H9 (cell line): ENCODE measurements at regions not wholly inside any gene's neighbourhood (a gene's known extent, or its start where the extent isn't known, plus 50 kb on each side); places are given as distances from the start of the nearest gene placed in this dataset.
A peak's percentile ranks its signal among the peaks of the same experiment; 100 is the strongest.

Experiments
- DNase-seq: peaks from one replicate; pipeline ENCODE4 v3.0.0-alpha.2; 2017
- H2AFZ ChIP-seq: one replicate; pipeline ENCODE4 v1.6.1; 2013; ENCODE audit warnings: mild to moderate bottlenecking, low read length, control low read depth, moderate library complexity
- H2AK5ac ChIP-seq: 2 replicates; pipeline ENCODE4 v1.6.1; 2013; ENCODE audit warnings: low read length, control low read depth, mixed read lengths; ENCODE audit not compliant: insufficient read length
- H2BK120ac ChIP-seq: one replicate; pipeline ENCODE4 v1.6.1; 2013; ENCODE audit warnings: low read depth, mild to moderate bottlenecking, low read length, control low read depth, inconsistent platforms; ENCODE audit not compliant: poor library complexity, severe bottlenecking
- H2BK12ac ChIP-seq: 2 replicates; pipeline ENCODE4 v1.6.1; 2013; ENCODE audit warnings: low read length, control low read depth, mixed read lengths, low read depth; ENCODE audit not compliant: insufficient read length
- H2BK15ac ChIP-seq: 2 replicates; pipeline ENCODE4 v1.6.1; 2013; ENCODE audit warnings: low read depth, low read length, control low read depth
- H2BK20ac ChIP-seq: one replicate; pipeline ENCODE4 v1.6.1; 2013; ENCODE audit warnings: low read depth, mild to moderate bottlenecking, low read length, control low read depth, inconsistent platforms; ENCODE audit not compliant: poor library complexity, severe bottlenecking
- H2BK5ac ChIP-seq: 2 replicates; pipeline ENCODE4 v1.6.1; 2013; ENCODE audit warnings: low read length, control low read depth, mixed read lengths; ENCODE audit not compliant: insufficient read length
- H3K14ac ChIP-seq: 2 replicates; pipeline ENCODE4 v1.6.1; 2013; ENCODE audit warnings: low read length, control low read depth; ENCODE audit not compliant: insufficient read depth
- H3K18ac ChIP-seq: 2 replicates; pipeline ENCODE4 v1.6.1; 2013; ENCODE audit warnings: low read depth, mild to moderate bottlenecking, mixed read lengths, low read length, control low read depth; ENCODE audit not compliant: insufficient read length
- H3K23ac ChIP-seq: 2 replicates; pipeline ENCODE4 v1.6.1; 2013; ENCODE audit warnings: low read length, control low read depth, mixed read lengths, low read depth; ENCODE audit not compliant: insufficient read length
- H3K23me2 ChIP-seq: 2 replicates; pipeline ENCODE4 v1.6.1; 2013; ENCODE audit warnings: low read depth, mild to moderate bottlenecking, mixed read lengths, low read length, control low read depth; ENCODE audit not compliant: insufficient read length, poor library complexity, severe bottlenecking
- H3K27ac ChIP-seq: 2 replicates; pipeline ENCODE4 v1.5.1; 2013; ENCODE audit warnings: low read length, control low read depth, mixed read lengths, low read depth; ENCODE audit not compliant: insufficient read length
- H3K27me3 ChIP-seq: 2 replicates; pipeline ENCODE4 v1.6.1; 2013; ENCODE audit warnings: low read length, control low read depth, inconsistent platforms; ENCODE audit not compliant: insufficient read depth
- H3K4ac ChIP-seq: 2 replicates; pipeline ENCODE4 v1.6.1; 2013; ENCODE audit warnings: low read depth, mild to moderate bottlenecking, control low read depth, inconsistent platforms, low read length, moderate library complexity
- H3K4me1 ChIP-seq: 2 replicates; pipeline ENCODE4 v1.6.1; 2013; ENCODE audit warnings: low read length, control low read depth, inconsistent platforms; ENCODE audit not compliant: insufficient read depth
- H3K4me2 ChIP-seq: 2 replicates; pipeline ENCODE4 v1.6.1; 2013; ENCODE audit warnings: low read length, control low read depth, mixed read lengths; ENCODE audit not compliant: insufficient read length, insufficient read depth
- H3K56ac ChIP-seq: 2 replicates; pipeline ENCODE4 v1.6.1; 2013; ENCODE audit warnings: low read depth, mild to moderate bottlenecking, mixed read lengths, low read length, control low read depth; ENCODE audit not compliant: insufficient read length
- H3K79me1 ChIP-seq: 2 replicates; pipeline ENCODE4 v1.6.1; 2013; ENCODE audit warnings: low read depth, mild to moderate bottlenecking, moderate library complexity, low read length, control low read depth, inconsistent platforms; ENCODE audit not compliant: insufficient read depth, poor library complexity, severe bottlenecking
- H3K79me2 ChIP-seq: 2 replicates; pipeline ENCODE4 v1.6.1; 2013; ENCODE audit warnings: low read length, control low read depth, inconsistent platforms; ENCODE audit not compliant: insufficient read depth
- H3K9ac ChIP-seq: 2 replicates; pipeline ENCODE4 v1.6.1; 2013; ENCODE audit warnings: low read length, control low read depth, mixed read lengths; ENCODE audit not compliant: insufficient read length; ENCODE audit errors: extremely low read depth
- H3K9me3 ChIP-seq: one replicate; pipeline ENCODE4 v1.6.1; 2013; ENCODE audit warnings: low read depth, low read length, inconsistent platforms; ENCODE audit not compliant: control insufficient read depth
- H3T11ph ChIP-seq: one replicate; pipeline ENCODE4 v1.6.1; 2013; ENCODE audit warnings: mild to moderate bottlenecking, low read length, control low read depth, inconsistent platforms
- H4K20me1 ChIP-seq: one replicate; pipeline ENCODE4 v1.6.1; 2013; ENCODE audit not compliant: control insufficient read depth, insufficient read length, insufficient read depth
- H4K5ac ChIP-seq: 2 replicates; pipeline ENCODE4 v1.6.1; 2013; ENCODE audit warnings: low read depth, mild to moderate bottlenecking, mixed read lengths, low read length, control low read depth; ENCODE audit not compliant: insufficient read length
- H4K8ac ChIP-seq: replicated peaks from 2 replicates; pipeline ENCODE4 v1.6.1; 2013; ENCODE audit warnings: low read length, control low read depth, mixed read lengths, low read depth; ENCODE audit not compliant: insufficient read length
- H4K91ac ChIP-seq: 2 replicates; pipeline ENCODE4 v1.6.1; 2013; ENCODE audit warnings: low read depth, mild to moderate bottlenecking, moderate library complexity, mixed read lengths, low read length, control low read depth; ENCODE audit not compliant: insufficient read length
- H3K27ac Mint-ChIP-seq, 3 experiments: 2 replicates in 2 of 3; 3 replicates in 1 of 3; pipeline ENCODE4 v1.8.0; 2020 to 2021; ENCODE audit warnings: mixed read lengths in 3 of 3, mild to moderate bottlenecking in 1 of 3, moderate library complexity in 1 of 3
- H3K27me3 Mint-ChIP-seq: 2 replicates; pipeline ENCODE4 v1.8.0; 2021; ENCODE audit warnings: low read depth, mild to moderate bottlenecking, moderate library complexity, mixed read lengths
- H3K36me3 Mint-ChIP-seq, 3 experiments: 2 replicates in 2 of 3; 3 replicates in 1 of 3; pipeline ENCODE4 v1.8.0; 2020 to 2021; ENCODE audit warnings: low read depth in 3 of 3, mixed read lengths in 3 of 3; ENCODE audit not compliant: insufficient read depth in 1 of 3
- H3K4me1 Mint-ChIP-seq, 2 experiments: 2 replicates each; pipeline ENCODE4 v1.8.0; 2020; ENCODE audit warnings: mixed read lengths in 2 of 2
- H3K4me3 Mint-ChIP-seq, 2 experiments: 2 replicates in 1 of 2; 3 replicates in 1 of 2; pipeline ENCODE4 v1.8.0; 2020 to 2021; ENCODE audit warnings: mild to moderate bottlenecking in 2 of 2, mixed read lengths in 2 of 2, moderate library complexity in 1 of 2
- H3K9me3 Mint-ChIP-seq, 2 experiments: 2 replicates in 1 of 2; 3 replicates in 1 of 2; pipeline ENCODE4 v1.8.0; 2020; ENCODE audit warnings: mild to moderate bottlenecking in 2 of 2, mixed read lengths in 2 of 2, moderate library complexity in 1 of 2
- WGBS: extraction: QIAGEN DNeasy Blood & Tissue Kit; methylation state at CpG from one replicate; pipeline ENCODE4 v1.1.7; 2013; ENCODE audit warnings: missing lambda C conversion rate, low lambda C conversion rate, mixed read lengths; ENCODE audit not compliant: insufficient read length; ENCODE audit errors: extremely low coverage; 5-methylcytosine and 5-hydroxymethylcytosine counted together
- TF ChIP-seq, protein P1 (sequence below): fragments of 200-600 bp; sonication (generic); conservative IDR thresholded peaks from 3 replicates; pipeline ENCODE4 v1.8.0; 2021; ENCODE audit warnings: antibody characterized with exemption, mild to moderate bottlenecking

DNA sequence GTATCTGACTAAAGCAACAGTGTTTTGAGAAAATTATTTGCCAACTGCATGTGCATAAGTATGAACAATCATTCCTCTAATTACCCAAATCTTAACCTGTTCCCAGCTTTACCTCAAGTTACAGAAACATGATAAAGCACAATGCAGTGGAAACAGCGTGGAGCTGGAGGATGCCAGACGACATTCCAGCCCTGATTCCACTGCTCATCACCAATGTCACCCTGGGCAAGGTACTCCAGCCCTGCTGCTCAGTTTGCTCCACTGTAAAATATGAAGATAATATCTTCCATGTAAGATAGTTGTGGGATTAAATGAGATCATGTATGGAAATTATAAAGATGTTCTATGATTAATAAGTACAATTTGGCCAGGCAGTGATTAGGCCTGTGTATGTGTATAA lies 50.4 kb upstream of the ODAD2 start:
- Histone ChIP-seq H3K79me1 (no peaks in the 10 kb centered on the region), H3K4me2 (no peak overlapping the region), H2BK15ac (no peak overlapping the region), H3K56ac (no peak overlapping the region), H3K14ac (no peak overlapping the region), H2BK12ac (no peak overlapping the region), H4K5ac (no peak overlapping the region), H4K91ac (no peak overlapping the region), H3K4me1 (no peaks in the 10 kb centered on the region), H3K4ac (no peak overlapping the region), H2BK120ac (no peak overlapping the region), H3K9ac (no peak overlapping the region), H2BK20ac (no peak overlapping the region), H3K23me2 (no peaks in the 10 kb centered on the region), H2AFZ (no peak overlapping the region), H3K9me3 (no peaks in the 10 kb centered on the region), H3T11ph (no peak overlapping the region), H4K20me1 (no peaks in the 10 kb centered on the region), H2AK5ac (no peak overlapping the region), H3K79me2 (no peaks in the 10 kb centered on the region), H3K27ac (no peak overlapping the region), H3K18ac (no peak overlapping the region), H4K8ac (no peak overlapping the region), H3K23ac (no peak overlapping the region), H2BK5ac (no peak overlapping the region), H3K27me3 (no peaks in the 10 kb centered on the region)
- no peak overlapping the region for H3K4me3 Mint-ChIP-seq
- no CpG with 5 or more reads among the region's 2 CpGs for WGBS
- TF ChIP-seq, protein P1, sequence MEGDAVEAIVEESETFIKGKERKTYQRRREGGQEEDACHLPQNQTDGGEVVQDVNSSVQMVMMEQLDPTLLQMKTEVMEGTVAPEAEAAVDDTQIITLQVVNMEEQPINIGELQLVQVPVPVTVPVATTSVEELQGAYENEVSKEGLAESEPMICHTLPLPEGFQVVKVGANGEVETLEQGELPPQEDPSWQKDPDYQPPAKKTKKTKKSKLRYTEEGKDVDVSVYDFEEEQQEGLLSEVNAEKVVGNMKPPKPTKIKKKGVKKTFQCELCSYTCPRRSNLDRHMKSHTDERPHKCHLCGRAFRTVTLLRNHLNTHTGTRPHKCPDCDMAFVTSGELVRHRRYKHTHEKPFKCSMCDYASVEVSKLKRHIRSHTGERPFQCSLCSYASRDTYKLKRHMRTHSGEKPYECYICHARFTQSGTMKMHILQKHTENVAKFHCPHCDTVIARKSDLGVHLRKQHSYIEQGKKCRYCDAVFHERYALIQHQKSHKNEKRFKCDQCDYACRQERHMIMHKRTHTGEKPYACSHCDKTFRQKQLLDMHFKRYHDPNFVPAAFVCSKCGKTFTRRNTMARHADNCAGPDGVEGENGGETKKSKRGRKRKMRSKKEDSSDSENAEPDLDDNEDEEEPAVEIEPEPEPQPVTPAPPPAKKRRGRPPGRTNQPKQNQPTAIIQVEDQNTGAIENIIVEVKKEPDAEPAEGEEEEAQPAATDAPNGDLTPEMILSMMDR: no peak
- H3K9me3 Mint-ChIP-seq: no peaks in the 10 kb centered on the region
- H3K36me3 Mint-ChIP-seq: no peaks in the 10 kb centered on the region
- H3K27me3 Mint-ChIP-seq: no peaks in the 10 kb centered on the region
- DNase-seq: no peak
- H3K27ac Mint-ChIP-seq: peak overlapping the region in 1 of 3 experiments; percentile 70; a peak in 1 of 7 replicates
- peaks cover 3 to 5% of the 10 kb centered on the region in 2 experiments; a peak in 1 of 4 replicates for H3K4me1 Mint-ChIP-seq
